ENCODE measurements at regions not wholly inside any gene's neighbourhood (a gene's known extent, or its start where the extent isn't known, plus 50 kb on each side); places are given as distances from the start of the nearest gene placed in this dataset.

DNA sequence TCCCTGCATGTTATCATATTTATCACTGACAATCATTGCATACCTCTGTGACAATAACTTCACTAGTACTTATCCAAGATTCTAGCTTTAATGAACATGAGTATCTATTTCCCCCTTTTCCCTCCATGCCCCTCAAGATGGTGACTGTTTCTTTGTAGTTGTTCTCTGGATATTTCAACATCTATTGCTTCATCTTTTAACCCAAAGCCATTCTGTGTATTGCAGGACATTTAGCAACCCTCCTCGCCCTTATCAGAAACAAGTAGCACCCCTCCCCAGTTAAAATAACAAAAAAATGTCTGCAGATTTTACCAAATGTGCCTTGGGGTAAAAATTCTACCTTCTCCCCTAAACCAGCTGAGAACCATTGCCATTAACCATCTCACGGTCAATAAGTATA lies 979.8 kb upstream of the MANEA start:
- H3K27me3 ChIP-seq (ENCODE audit: control insufficient read depth, insufficient read depth, low read length): no peaks in the 10 kb centered on the region
- ChIA-PET CTCF (no interaction called here), POLR2A (no interaction called here)
- TF ChIP-seq, protein P1, sequence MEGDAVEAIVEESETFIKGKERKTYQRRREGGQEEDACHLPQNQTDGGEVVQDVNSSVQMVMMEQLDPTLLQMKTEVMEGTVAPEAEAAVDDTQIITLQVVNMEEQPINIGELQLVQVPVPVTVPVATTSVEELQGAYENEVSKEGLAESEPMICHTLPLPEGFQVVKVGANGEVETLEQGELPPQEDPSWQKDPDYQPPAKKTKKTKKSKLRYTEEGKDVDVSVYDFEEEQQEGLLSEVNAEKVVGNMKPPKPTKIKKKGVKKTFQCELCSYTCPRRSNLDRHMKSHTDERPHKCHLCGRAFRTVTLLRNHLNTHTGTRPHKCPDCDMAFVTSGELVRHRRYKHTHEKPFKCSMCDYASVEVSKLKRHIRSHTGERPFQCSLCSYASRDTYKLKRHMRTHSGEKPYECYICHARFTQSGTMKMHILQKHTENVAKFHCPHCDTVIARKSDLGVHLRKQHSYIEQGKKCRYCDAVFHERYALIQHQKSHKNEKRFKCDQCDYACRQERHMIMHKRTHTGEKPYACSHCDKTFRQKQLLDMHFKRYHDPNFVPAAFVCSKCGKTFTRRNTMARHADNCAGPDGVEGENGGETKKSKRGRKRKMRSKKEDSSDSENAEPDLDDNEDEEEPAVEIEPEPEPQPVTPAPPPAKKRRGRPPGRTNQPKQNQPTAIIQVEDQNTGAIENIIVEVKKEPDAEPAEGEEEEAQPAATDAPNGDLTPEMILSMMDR (IDR thresholded peaks at IDR 0.05; ENCODE audit: insufficient read depth, low read depth, low read length): no peak
- H3K4me3 ChIP-seq (ENCODE audit: low read depth, low read length): no peak overlapping the region
- no peak for DNase-seq (ENCODE audit: low read depth)
- no peaks in the 10 kb centered on the region for H3K36me3 ChIP-seq (ENCODE audit: control insufficient read depth, insufficient read depth, low read length)

GRCh38 chr6:94590416-94590815 lies 986.9 kb upstream of the MANEA start:
- no peak overlapping the region for H3K4me3 ChIP-seq (ENCODE audit: low read depth, low read length)
- POLR2A ChIA-PET: no interaction called here
- no peak for DNase-seq (ENCODE audit: low read depth)
- CTCF ChIA-PET: no interaction called here
- TF ChIP-seq, protein P1 (IDR thresholded peaks at IDR 0.05; ENCODE audit: insufficient read depth, low read depth, low read length): no peak
- H3K36me3 ChIP-seq (ENCODE audit: control insufficient read depth, insufficient read depth, low read length): no peaks in the 10 kb centered on the region
- no peaks in the 10 kb centered on the region for H3K27me3 ChIP-seq (ENCODE audit: control insufficient read depth, insufficient read depth, low read length)

- ChIA-PET POLR2A (no interaction called here), CTCF (no interaction called here)
- Histone ChIP-seq H3K36me3 (ENCODE audit: control insufficient read depth, insufficient read depth, low read length) (no peaks in the 10 kb centered on the region), H3K4me3 (ENCODE audit: low read depth, low read length) (no peak overlapping the region), H3K27me3 (ENCODE audit: control insufficient read depth, insufficient read depth, low read length) (no peaks in the 10 kb centered on the region)
- TF ChIP-seq, protein P1 (IDR thresholded peaks at IDR 0.05; ENCODE audit: insufficient read depth, low read depth, low read length): no peak
- no peak for DNase-seq (ENCODE audit: low read depth)
Measured at GRCh38 chr6:94588301-94588700, 989.0 kb upstream of the MANEA start.

- CTCF ChIA-PET: no interaction called here
- no peak for DNase-seq (ENCODE audit: low read depth)
- POLR2A ChIA-PET: no interaction called here
- H3K27me3 ChIP-seq (ENCODE audit: control insufficient read depth, insufficient read depth, low read length): no peaks in the 10 kb centered on the region
- no peaks in the 10 kb centered on the region for H3K36me3 ChIP-seq (ENCODE audit: control insufficient read depth, insufficient read depth, low read length)
- no peak overlapping the region for H3K4me3 ChIP-seq (ENCODE audit: low read depth, low read length)
- TF ChIP-seq, protein P1 (IDR thresholded peaks at IDR 0.05; ENCODE audit: insufficient read depth, low read depth, low read length): no peak
Measured at GRCh38 chr6:94584211-94584610, 993.1 kb upstream of the MANEA start.

DNA sequence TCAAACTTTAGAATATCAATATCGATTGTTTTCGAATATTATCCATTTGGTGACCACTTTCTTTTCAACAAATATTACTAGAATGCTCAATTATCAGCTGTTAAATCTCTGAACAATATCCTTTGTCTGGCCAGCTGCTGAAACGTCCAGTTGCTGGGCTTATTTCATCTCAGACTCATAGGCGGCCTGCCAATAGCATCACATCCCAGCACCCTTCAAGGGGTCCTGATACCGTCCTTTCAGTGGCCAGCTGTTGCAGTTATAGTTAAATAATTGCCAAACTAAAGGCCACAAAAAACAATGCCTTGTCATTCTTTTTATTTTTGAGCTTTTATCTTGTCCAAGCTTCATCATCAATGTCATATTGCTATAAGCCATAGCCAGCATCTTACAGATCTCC lies 1006.8 kb upstream of the MANEA start:
- Histone ChIP-seq H3K4me3 (ENCODE audit: low read depth, low read length) (no peak overlapping the region), H3K27me3 (ENCODE audit: control insufficient read depth, insufficient read depth, low read length) (no peaks in the 10 kb centered on the region), H3K36me3 (ENCODE audit: control insufficient read depth, insufficient read depth, low read length) (no peaks in the 10 kb centered on the region)
- POLR2A ChIA-PET: no interaction called here
- TF ChIP-seq, protein P1 (IDR thresholded peaks at IDR 0.05; ENCODE audit: insufficient read depth, low read depth, low read length): no peak
- CTCF ChIA-PET: no interaction called here
- DNase-seq (ENCODE audit: low read depth): no peak

All from BJ (cell line).